ENCODE measurements at regions not wholly inside any gene's neighbourhood (a gene's known extent, or its start where the extent isn't known, plus 50 kb on each side); places are given as distances from the start of the nearest gene placed in this dataset.

- Histone ChIP-seq H3K56ac (ENCODE audit: extremely low read depth, insufficient read depth, low read length) (no peak overlapping the region), H2BK120ac (ENCODE audit: low read depth, low read length) (no peak overlapping the region), H4K91ac (ENCODE audit: insufficient read depth, low read depth, low read length) (no peak overlapping the region), H3K27me3 (ENCODE audit: control insufficient read depth, insufficient read depth, low read length) (no peaks in the 10 kb centered on the region), H3K4ac (ENCODE audit: low read depth, low read length) (no peak overlapping the region), H2AK5ac (ENCODE audit: low read depth, low read length) (no peak overlapping the region), H3K4me3 (ENCODE audit: insufficient read depth, low read depth, low read length) (no peak overlapping the region), H4K20me1 (ENCODE audit: insufficient read depth, low read length) (no peaks in the 10 kb centered on the region), H2BK5ac (ENCODE audit: low read depth, low read length, poor library complexity, severe bottlenecking) (no peak overlapping the region), H3K23ac (ENCODE audit: low read depth, low read length) (no peak overlapping the region), H4K5ac (ENCODE audit: low read depth, low read length) (no peak overlapping the region), H2BK20ac (ENCODE audit: low read depth, low read length) (no peak overlapping the region), H2BK15ac (ENCODE audit: low read depth, low read length) (no peak overlapping the region), H3K4me2 (ENCODE audit: low read depth, low read length) (no peak overlapping the region), H3K36me3 (ENCODE audit: control insufficient read depth, insufficient read depth, low read length) (no peaks in the 10 kb centered on the region), H3K9me1 (ENCODE audit: insufficient read depth, low read length) (no peaks in the 10 kb centered on the region), H3K27ac (ENCODE audit: insufficient read depth, low read length) (no peak overlapping the region), H4K8ac (ENCODE audit: low read depth in 2 of 2, low read length in 2 of 2) (no peak overlapping the region), H3K9me3 (ENCODE audit: control insufficient read depth, insufficient read depth, low read length) (peaks cover 48% of the 10 kb centered on the region), H3K9ac (ENCODE audit: low read depth, low read length) (no peak overlapping the region), H3K79me1 (ENCODE audit: low read depth in 1 of 2, low read length in 2 of 2) (no peaks in the 10 kb centered on the region), H2AK9ac (replicated peaks; ENCODE audit: low read depth, low read length, poor library complexity) (no peak overlapping the region), H3K4me1 (ENCODE audit: control insufficient read depth, insufficient read depth, low read length) (no peaks in the 10 kb centered on the region), H3K14ac (replicated peaks; ENCODE audit: low read depth, low read length) (no peak overlapping the region), H3K18ac (ENCODE audit: low read depth, low read length) (no peak overlapping the region), H2AFZ (replicated peaks; ENCODE audit: low read length, poor library complexity) (no peak overlapping the region)
- dilution Hi-C loops (cut with HindIII; ENCODE audit: low sequenced_read_pairs, unreplicated experiment): no loop called here
- in situ Hi-C loops (cut with MboI; ENCODE audit: low sequenced_read_pairs): no loop called here
- no peak for ATAC-seq (ENCODE audit: low read depth)
- WGBS, 2 experiments (ENCODE audit: extremely low coverage in 2 of 2, insufficient read length in 1 of 2): 59% methylated on average over 6 of the region's 12 CpGs; no CpG with 5 or more reads in 1 of the 2 experiments
- no TSS peak for BruUV-seq (replicated peaks)
- TF ChIP-seq NFE2L2 (IDR thresholded peaks at IDR 0.05; ENCODE audit: low read depth, low read length) (no peak), MAFK (IDR thresholded peaks at IDR 0.05; ENCODE audit: low read depth, low read length) (no peak), USF2 (IDR thresholded peaks at IDR 0.05; ENCODE audit: low read depth, low read length) (no peak), CEBPB (IDR thresholded peaks at IDR 0.05; ENCODE audit: low read depth, low read length) (no peak), RAD21 (IDR thresholded peaks at IDR 0.05; ENCODE audit: low read length) (no peak), BHLHE40 (IDR thresholded peaks at IDR 0.05; ENCODE audit: low read depth, low read length) (no peak)
- ChIA-PET CTCF (no interaction called here), POLR2A (ENCODE audit: unreplicated experiment) (no interaction called here)
- DNase-seq: no peak
- intact Hi-C loops (cut with micrococcal nuclease): no loop called here
Observed at GRCh38 chr10:130884456-130884855, 427.1 kb downstream of the TCERG1L start.
